ENCODE measurements at regions not wholly inside any gene's neighbourhood (a gene's known extent, or its start where the extent isn't known, plus 50 kb on each side); places are given as distances from the start of the nearest gene placed in this dataset.
"Not testable (repeated sequence)": the region's sequence is repeated elsewhere in the genome, so short reads cannot be mapped to it uniquely, and the experiment has no call there.

DNA sequence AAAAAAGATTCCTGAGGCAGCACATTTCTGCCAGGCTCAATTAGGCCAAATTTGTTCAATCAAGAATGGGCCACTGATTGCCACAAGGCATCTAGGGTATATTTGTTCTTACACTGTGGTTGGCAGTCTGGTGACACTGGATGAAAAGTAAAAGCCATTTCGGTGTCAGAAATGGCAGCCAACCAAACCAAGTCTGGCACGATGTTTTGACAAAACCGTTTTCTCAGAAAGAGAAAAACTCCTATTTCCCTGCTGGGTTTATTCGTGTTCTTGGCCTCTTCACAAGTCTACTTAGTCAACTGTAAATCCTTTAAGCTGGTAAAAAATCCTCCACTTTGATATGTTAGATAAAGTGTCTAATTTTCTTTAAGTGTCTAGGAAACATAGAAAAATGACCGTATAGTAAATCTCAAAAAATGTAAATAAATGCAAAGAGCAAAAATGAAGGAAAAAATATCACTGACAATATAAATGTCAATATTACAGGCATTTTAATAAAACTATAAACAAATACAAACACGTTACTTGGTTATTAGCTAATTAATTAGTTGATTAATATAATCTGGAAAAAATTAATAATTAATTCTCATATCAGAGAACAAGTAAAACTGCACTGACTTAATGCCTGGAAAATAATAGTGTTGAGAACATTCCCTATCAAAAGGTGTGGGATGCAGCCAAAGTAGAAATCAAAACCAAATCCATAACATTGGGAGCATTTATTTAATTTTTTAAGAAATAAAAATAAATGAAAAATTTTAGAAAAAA is 182.0 kb upstream of the ZNF804A start:
- no peak for DNase-seq (ENCODE audit: low read depth, low spot score)

DNA sequence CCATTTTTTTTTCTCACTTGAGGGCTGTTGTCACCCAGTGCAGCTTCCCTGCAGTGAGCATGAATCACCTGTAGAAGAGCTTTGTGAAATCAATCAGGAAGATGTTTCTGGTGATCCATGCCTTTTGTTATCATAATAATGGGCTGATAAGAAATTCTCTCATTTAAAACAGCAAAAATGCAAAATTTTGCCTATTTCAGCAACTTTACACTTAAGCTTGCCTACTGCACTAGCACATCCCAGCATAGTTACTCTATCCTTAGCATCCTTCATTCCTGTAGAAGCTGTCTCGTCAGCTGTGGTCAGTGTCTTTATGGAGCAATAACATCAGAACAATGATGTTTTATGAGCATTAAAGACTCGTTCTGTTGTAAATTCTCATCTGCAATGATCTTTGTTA is 178.6 kb upstream of the ZNF804A start:
- DNase-seq (ENCODE audit: low read depth, low spot score): no peak

DNA sequence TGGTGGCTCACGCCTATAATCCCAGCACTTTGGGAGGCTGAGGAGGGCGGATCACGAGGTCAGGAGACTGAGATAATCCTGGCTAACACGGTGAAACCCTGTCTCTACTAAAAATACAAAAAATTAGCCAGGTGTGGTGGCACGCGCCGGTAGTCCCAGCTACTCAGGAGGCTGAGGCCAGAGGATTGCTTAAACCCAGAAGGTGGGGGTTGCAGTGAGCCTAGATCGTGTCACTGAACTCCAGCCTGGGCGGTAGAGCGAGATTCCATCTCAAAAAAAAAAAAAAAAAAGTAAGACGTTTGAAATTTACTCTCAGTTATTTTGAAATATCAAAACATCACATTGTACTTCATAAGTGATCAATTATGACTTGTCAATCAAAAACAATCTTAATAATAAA is 176.9 kb upstream of the ZNF804A start:
- DNase-seq (ENCODE audit: low read depth, low spot score): not testable (repeated sequence)

DNA sequence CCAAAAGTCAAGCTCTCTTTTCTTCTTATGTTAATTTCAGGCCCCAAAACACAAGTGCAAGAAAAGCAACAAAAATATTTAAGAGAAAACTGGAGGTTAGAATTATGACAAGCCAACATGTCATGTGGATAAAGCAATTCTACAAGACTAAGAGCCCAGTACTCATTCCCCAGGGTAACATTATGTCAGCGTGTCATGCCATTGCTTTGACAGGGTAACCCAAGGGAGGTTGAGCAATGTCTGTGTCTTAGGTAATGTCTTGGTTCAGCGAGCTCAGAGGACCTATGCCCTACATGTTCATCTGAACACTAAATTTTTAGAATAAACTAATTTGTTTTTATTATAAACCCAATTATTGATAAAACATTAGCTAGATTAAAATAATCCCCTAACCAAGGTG is 173.2 kb upstream of the ZNF804A start:
- no peak for DNase-seq (ENCODE audit: low read depth, low spot score)

DNA sequence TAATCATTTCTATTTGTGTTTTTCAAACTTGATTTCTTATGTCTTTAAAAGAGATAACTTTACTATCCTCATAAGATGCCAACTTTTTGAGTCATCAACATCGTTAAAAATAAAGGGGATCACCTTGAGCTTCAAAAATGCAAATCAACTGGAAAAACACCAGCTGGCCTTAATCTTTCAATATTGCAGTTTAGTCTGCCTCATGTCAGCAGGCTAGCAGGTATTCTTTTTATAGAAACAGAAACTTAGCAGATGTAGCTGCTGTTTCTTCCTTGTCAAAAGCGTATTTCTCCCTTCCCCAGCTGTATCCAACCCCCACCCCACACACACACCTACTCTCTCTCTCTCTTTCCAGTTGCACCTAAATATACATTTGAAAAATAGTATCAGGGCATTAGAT is 154.1 kb upstream of the ZNF804A start:
- DNase-seq (ENCODE audit: low read depth, low spot score): no peak

DNA sequence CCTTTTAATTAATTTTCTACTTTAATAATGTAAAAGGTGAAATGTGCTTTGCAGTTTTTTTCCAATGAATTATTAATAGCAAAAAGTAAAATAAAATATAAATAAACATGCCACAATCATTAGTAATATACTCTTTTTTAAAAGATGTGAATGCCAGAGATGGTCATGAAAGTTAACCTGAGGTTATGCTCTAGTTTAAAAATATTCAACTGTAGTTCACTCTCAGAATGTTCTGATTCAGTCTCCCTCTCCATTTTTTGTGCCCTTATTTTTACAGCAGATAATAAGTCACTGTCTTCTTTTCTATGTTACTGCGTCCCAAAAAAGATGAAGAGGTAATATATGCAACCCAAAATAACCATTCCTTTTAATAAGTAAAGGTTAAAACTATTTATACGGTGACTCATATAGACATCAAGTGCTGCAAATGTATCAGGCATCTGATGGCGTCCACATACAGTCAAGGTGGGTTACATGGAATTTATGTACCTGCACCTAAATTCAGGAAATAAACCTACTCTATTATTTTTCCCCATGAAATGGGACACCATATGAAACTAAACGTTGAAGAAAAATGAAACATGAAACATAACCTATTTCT is 153.6 kb upstream of the ZNF804A start:
- no peak for DNase-seq (ENCODE audit: low read depth, low spot score)

DNA sequence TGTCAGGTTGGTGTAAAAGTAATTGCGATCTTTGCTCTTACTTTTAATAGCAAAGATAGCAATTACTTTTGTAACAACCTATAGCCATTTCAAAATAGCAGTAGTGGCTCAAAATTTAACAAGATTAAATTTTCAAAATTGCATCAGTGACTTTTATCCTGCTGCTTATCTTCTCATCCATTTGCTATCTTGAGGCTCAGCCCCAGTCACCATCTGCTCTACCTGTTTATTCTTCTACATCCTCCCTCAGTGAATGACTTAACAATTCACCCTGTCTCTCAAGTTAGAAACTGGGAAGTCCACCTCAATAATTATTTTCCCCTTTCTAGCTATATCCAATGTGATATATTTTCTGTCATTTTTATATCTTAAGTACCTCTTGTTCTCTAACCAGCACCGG is 148.6 kb upstream of the ZNF804A start:
- DNase-seq (ENCODE audit: low read depth, low spot score): no peak

DNA sequence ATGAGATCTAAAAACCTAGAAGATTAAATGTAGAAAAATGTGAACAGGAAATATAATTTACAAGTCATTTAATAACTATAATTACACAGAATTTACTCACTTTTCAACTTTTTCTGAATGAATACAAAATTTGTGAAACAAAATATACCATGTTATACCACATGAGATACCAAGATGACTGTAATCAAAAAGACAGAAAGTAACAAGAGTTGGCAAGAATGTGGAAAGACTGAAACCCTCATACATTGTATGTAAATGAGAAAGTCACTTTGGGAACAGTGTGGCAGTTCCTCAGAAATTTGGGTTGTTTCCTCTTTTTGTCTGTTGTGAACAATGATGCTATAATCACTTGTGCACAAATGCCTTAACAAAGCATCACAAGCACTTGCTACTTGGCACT is 145.4 kb upstream of the ZNF804A start:
- no peak for DNase-seq (ENCODE audit: low read depth, low spot score)

DNA sequence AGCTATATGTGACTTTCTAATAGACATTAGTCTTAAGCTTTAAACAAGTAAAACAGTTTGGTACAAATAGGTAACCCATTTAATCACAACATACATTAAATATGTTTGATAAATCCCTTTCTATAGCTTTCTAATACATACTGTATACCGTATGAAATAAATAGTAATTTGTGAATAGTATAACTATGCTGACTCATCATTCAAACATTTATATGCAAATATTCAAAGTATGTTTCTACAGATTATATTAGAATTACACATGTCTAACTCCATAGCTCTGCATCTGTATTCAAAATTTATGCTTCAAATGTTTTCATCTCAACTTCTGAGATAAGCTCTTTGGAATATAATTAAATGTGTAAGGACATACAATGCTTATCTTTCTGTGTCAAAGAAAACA is 142.7 kb upstream of the ZNF804A start:
- no peak for DNase-seq (ENCODE audit: low read depth, low spot score)

DNA sequence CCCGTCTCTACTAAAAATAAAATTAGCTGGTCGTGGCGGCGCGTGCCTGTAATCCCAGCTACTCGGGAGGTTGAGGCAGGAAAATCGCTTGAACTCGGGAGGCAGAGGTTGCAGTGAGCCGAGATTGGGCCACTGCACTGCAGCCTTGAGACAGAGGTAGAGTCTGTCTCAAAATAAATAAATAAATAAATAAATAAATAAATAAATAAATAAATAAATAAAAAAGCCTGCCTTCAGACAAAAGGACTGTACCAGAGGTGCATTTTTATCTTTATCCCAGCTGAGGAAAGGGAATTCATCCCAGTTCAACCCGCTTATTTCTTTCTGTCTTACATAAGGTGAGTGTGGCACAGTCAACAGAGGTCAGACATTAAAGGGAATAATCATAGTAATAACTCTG is 141.6 kb upstream of the ZNF804A start:
- DNase-seq (ENCODE audit: low read depth, low spot score): not testable (repeated sequence)

DNA sequence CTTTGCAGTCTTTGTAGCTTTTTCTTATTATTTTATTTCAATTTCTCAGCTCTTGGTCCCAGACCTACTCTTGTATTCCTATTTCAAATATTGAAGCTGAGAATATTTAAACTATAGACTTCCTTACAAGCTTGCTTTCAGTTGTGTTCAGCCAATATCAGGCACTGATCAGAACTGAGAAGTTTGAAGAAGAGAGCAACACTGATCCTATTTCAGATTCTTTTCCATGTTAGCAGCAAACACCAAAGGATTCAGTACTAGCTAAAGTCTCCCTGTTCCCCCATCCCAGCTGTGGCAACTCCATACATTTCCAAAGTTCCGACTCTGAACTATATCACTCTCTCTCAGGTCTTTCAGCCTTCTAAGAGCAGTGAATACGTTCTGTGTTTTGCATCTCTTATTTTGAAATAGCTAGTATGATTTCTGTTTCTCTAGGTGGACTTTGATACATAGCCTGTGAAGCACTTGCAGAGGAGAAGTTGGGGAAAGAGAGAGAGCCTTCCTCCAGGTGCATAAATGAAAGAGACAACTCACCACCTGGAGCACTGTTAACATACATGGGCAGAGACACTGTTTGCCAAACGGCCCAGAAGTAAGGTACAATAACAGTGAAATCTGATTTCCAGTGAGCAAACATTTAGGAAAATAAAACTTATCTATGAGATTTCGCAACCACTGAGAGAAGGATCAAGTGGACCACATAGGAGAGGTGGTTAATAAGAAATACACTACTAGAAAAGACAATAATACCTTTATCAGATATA is 135.0 kb upstream of the ZNF804A start:
- DNase-seq (ENCODE audit: low read depth, low spot score): no peak

DNA sequence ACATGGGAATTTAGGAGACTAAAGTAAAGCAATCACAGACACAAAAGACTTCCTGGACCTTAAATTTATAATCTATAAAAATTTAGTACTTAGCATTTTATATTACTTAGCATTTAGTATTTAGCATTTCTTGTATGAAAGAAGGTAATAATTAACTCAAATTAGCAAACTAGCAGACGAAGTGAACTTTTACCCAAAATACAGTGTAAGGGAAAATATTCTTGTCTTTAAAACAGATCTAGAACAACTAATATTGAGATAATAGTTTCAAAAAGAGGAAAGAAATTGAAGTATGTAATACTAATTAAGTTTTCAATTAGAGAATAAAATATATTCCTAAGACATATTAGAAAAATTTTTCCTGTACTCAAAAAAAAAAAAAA is 134.5 kb upstream of the ZNF804A start:
- DNase-seq (ENCODE audit: low read depth, low spot score): no peak

DNA sequence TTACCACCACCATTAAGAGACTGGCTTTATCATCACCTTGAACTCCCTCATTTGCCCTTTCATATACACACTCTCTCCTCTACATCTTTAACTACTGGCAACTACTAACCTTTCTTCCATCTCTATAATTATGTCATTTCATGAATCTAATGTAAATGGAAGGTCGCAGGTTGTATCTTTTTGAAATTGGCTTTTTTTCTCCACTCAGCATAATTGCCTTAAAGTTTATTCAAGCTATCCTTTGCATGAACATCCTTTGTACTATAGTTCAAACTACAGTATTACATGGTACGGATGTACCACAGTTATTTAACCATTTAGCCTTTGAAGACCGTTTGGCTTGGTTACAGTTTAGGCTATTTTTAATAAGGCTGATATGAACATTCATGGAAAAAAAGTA is 129.5 kb upstream of the ZNF804A start:
- DNase-seq (ENCODE audit: low read depth, low spot score): no peak

DNA sequence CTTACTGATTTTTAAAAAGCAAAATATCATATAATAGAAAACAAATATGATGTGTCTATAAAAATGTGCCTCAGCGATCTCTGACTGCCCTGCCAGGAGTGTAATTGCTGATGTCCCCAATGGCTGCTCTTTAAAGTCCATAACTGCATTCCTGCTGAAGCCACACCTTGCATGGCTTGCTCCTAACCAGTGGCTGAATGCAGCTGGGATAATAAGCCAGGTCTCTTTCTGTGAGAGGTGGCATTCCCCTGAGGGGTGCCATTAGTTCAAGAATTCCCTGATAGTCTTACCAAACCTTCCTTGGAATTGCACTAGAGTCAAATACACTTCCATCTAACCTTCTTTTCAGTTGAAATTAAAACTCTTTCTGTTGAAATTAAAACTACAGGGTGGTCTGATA is 125.8 kb upstream of the ZNF804A start:
- no peak for DNase-seq (ENCODE audit: low read depth, low spot score)

DNA sequence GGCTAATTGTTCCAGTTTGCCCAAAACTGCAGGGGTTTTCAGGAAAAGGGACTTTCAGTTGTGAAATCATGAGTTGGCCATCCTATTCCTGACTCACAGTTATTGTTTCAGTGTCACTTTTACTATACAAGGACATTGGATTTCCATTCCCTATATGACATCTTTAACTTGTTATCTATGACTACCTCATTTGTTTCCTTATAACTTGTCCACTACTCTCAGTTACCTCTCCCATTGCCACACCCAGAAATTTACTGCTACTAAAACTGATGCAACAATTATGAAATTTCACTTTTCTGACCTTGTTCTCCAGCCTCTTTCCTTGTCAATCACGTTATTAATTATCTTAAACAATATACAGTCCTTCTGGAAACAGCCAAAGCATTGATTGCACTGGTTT is 116.5 kb upstream of the ZNF804A start:
- DNase-seq (ENCODE audit: low read depth, low spot score): no peak

DNA sequence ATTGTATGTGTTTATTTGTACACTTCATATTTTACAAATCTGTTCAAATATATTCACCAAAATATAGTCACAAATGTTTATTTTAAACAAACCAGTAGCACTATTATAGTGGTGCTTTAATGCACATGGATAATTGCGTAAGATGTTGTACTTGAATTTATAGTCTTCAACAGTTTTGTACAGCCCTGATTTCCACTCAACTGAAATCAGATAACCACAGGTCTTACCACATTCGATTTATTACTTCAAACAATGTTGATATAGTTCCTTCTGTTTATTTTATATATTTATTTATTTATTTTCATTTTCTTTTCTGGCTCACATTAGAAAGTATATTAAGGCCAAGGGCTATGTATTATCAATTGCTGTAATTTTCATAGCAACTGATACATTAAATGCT is 99.4 kb upstream of the ZNF804A start:
- no peak for DNase-seq (ENCODE audit: low read depth, low spot score)

DNA sequence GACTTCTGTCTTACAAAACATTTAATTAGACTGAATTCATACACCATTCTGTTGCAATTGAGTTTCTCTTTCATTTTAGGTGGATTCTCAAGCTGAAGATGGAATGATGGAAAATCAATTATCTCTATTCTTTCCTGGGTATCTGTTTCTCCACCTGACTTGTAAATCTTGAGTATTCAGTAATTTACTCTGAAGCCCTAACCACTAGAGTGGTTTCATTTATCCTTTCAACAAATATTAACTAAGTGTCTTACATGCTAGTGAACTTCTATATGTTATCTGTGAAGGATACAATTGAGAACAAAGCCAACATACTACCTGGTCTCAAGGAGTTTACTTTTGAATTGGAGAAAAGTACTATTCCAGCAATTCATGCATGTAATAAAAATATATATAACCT is 94.1 kb upstream of the ZNF804A start:
- no peak for DNase-seq (ENCODE audit: low read depth, low spot score)

DNA sequence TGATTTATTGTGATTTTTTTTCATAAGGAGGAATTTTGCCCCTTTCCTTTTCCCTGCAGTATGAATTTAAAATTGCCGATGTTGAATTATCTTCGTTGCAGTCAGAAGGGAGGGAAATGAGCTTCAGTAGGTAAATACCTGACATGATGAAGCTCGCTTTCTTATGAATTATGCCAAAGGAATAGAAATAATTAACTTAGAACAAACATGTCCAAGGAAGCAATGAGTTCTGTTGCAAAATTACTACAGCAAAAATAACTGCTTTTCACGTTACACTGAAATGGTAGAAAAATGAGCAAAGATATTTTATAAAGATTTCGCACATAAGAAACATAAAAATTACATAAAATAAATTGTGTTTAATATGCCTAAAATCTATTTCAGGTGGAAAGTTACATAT is 91.1 kb upstream of the ZNF804A start:
- DNase-seq (ENCODE audit: low read depth, low spot score): no peak

DNA sequence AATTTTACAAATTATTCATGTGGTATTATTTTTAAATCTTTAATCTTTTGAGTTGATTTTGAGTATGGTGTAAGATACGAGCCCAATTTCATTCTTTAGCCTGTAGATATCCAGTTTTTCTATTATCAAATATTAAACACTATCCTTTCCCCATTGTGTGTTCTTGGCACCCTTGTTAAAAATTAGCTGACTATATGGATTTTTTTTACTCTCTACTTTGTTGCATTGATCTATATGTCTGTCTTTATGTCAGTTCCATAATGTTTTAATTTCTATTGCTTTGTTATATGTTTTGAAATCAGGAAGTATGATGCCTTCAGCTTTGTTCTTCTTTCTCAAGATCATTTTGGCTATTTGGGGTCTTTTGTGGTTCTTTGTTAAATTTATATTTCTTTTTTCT is 80.9 kb upstream of the ZNF804A start:
- no peak for DNase-seq (ENCODE audit: low read depth, low spot score)

DNA sequence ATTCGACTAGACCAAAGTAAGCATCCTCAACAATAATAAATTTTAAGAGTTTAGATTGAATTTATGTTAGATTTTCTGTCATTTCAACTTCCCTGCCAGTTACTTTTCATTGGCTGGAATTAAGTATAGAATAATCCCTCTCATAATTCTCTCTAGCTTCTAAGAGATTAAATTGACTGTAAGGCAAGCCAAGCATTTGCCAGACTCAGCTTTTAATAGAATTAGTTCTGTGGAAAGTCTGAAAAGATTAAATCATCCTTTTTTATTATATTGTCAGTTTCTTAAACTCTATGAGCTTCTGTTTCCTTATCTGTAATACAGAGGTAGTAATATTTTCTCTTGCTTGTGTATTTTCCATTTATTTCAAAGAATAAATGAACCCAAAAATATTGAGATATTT is 77.9 kb upstream of the ZNF804A start:
- no peak for DNase-seq (ENCODE audit: low read depth, low spot score)

DNA sequence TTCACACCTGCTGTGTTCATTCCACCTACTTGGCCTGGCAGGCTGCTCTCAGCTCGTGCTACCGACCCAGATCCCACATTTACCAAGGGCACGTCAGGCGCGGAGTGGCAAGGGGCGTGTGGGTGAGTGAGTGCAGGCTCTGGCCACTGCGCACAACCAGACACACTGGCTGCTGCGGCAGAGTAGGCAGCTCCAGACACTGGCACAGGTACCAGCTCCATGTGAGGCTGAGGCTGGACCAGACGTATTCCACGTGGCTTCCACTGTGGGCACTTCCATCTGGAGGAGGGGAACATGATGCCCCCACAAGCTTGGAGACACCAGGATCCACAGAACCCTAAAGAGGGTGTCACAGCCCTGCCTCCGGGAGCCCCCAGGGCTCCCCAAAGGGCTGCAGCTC is 74.6 kb upstream of the ZNF804A start:
- no peak for DNase-seq (ENCODE audit: low read depth, low spot score)

DNA sequence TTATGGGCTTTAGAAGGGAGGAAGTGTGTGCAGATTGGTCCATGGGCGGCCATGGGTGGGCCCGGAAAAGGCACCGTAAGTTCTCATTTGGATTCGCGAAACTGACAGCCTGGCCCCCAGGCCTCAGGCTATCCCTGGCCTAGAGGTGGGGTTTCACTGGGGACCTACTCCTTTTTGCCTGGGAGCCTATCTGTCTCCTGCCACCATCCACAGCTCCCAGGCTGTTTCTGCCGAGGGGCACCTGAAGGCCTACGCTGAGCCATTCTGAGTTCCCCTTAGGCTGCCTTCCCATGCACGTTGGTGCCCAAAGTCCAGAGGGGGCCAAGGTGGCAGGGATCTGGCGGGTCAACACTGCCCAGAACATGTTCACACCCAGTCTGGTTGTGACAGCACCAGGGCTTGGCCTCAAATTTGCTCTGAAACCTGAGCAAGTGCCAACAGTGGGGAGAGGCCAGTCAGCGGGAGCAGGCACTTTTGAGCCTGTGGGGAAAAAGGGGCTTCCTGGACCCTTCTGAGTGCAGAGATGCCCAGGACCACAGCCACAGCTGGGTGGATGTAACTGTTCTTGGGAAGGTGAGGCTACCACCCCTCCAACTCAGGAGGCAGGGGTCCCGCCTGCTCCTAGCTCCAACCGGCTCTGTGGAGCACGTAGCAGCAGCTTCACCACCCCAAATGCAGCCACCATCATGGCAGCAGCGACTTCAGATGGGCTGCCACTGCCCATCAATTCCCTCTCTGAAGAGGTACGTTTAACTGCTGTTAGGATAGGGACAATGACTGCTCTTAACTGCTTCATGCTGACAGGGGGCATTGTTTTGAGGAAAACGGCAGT is 73.6 kb upstream of the ZNF804A start:
- DNase-seq (ENCODE audit: low read depth, low spot score): no peak
